Bronchial epithelial cell (primary cell): ENCODE measurements at regions not wholly inside any gene's neighbourhood (a gene's known extent, or its start where the extent isn't known, plus 50 kb on each side); places are given as distances from the start of the nearest gene placed in this dataset.

ENCODE experiments used
- DNase-seq: peaks from one replicate; pipeline ENCODE4 v3.0.0-alpha.2; 2010; ENCODE audit warnings: low read depth
- FAIRE-seq: peaks from 2 replicates; lab custom pipeline; 2011; peaks lifted over from hg19 to GRCh38; lab: Jason Lieb, UNC
- H3K27me3 ChIP-seq: 2 replicates; pipeline ENCODE4 v1.5.1; 2011; ENCODE audit warnings: low read length; ENCODE audit not compliant: control insufficient read depth, insufficient read depth
- H3K36me3 ChIP-seq: 2 replicates; pipeline ENCODE4 v1.5.1; 2011; ENCODE audit warnings: low read length; ENCODE audit not compliant: control insufficient read depth, insufficient read depth
- H3K4me3 ChIP-seq: 2 replicates; pipeline ENCODE4 v1.5.1; 2011; ENCODE audit warnings: mild to moderate bottlenecking, low read depth, low read length, control low read depth
- CTCF ChIP-seq: IDR thresholded peaks from 2 replicates; pipeline ENCODE4 v1.5.1; 2011; ENCODE audit warnings: mild to moderate bottlenecking, moderate library complexity, low read length, control low read depth, inconsistent platforms; ENCODE audit not compliant: insufficient read depth, severe bottlenecking

- FAIRE-seq: no peak
- TF ChIP-seq CTCF: no peak
- no peaks in the 10 kb centered on the region for H3K36me3 ChIP-seq
Observed at GRCh38 chr1:230003409-230003808, 63.6 kb upstream of the GALNT2 start.

GRCh38 chr1:230005040-230005439 is 62.0 kb upstream of the GALNT2 start:
- Histone ChIP-seq H3K4me3 (no peak overlapping the region), H3K27me3 (no peaks in the 10 kb centered on the region), H3K36me3 (no peaks in the 10 kb centered on the region)
- TF ChIP-seq CTCF: no peak
- FAIRE-seq: no peak
- DNase-seq: no peak

More at GRCh38 chr1:230003409-230003808, 63.6 kb upstream of the GALNT2 start:
- Histone ChIP-seq H3K4me3 (no peak overlapping the region), H3K27me3 (peaks cover 2% of the 10 kb centered on the region)
- DNase-seq: no peak

GRCh38 chr1:230008721-230009120 is 58.3 kb upstream of the GALNT2 start:
- Histone ChIP-seq H3K27me3 (no peaks in the 10 kb centered on the region), H3K4me3 (no peak overlapping the region), H3K36me3 (no peaks in the 10 kb centered on the region)
- FAIRE-seq: no peak
- no peak for TF ChIP-seq CTCF
- no peak for DNase-seq

- no peak for TF ChIP-seq CTCF
- no peak for FAIRE-seq
Observed at GRCh38 chr1:230009611-230010313, 57.3 kb upstream of the GALNT2 start.

GRCh38 chr1:230010603-230011332 is 56.3 kb upstream of the GALNT2 start:
- DNase-seq (no peak), FAIRE-seq (no peak)
- TF ChIP-seq CTCF: no peak
- H3K27me3 ChIP-seq: no peaks in the 10 kb centered on the region
- no peak overlapping the region for H3K4me3 ChIP-seq
- no peaks in the 10 kb centered on the region for H3K36me3 ChIP-seq

More at GRCh38 chr1:230009611-230010313, 57.3 kb upstream of the GALNT2 start:
- no peaks in the 10 kb centered on the region for H3K36me3 ChIP-seq
- DNase-seq: no peak
- H3K27me3 ChIP-seq: no peaks in the 10 kb centered on the region
- no peak overlapping the region for H3K4me3 ChIP-seq
